BE2C (cell line): ENCODE measurements at regions not wholly inside any gene's neighbourhood (a gene's known extent, or its start where the extent isn't known, plus 50 kb on each side); places are given as distances from the start of the nearest gene placed in this dataset.

Source experiments
- DNase-seq: peaks from one replicate; pipeline ENCODE4 v3.0.0-alpha.2; 2020
- H3K27me3 ChIP-seq: fragments of 250-450 bp; sonication (Bioruptor Pico); 2 replicates; pipeline ENCODE4 v1.5.1; 2020; ENCODE audit warnings: mild to moderate bottlenecking
- H3K36me3 ChIP-seq: fragments of 250-450 bp; sonication (Bioruptor Pico); 2 replicates; pipeline ENCODE4 v1.5.1; 2020; ENCODE audit warnings: mild to moderate bottlenecking
- H3K4me1 ChIP-seq: fragments of 250-450 bp; sonication (Bioruptor Pico); 2 replicates; pipeline ENCODE4 v1.5.1; 2020
- H3K4me3 ChIP-seq: 2 replicates; pipeline ENCODE4 v1.5.1; 2011; ENCODE audit warnings: low read depth, low read length
- H3K9me3 ChIP-seq: fragments of 250-450 bp; sonication (Bioruptor Pico); 2 replicates; pipeline ENCODE4 v1.5.1; 2020
- CTCF ChIP-seq: IDR thresholded peaks from 2 replicates; pipeline ENCODE4 v1.5.1; 2012; ENCODE audit warnings: mild to moderate bottlenecking, low read depth, low read length

GRCh38 chr7:84612981-84613681, 418.5 kb upstream of the SEMA3A start:
- Histone ChIP-seq H3K4me1 (peaks cover 12% of the 10 kb centered on the region), H3K4me3 (no peak overlapping the region), H3K36me3 (no peaks in the 10 kb centered on the region), H3K27me3 (no peaks in the 10 kb centered on the region), H3K9me3 (no peaks in the 10 kb centered on the region)
- no peak for TF ChIP-seq CTCF
- no peak for DNase-seq

GRCh38 chr7:84611391-84611790, 416.8 kb upstream of the SEMA3A start:
- no peaks in the 10 kb centered on the region for H3K9me3 ChIP-seq
- no peaks in the 10 kb centered on the region for H3K36me3 ChIP-seq
- no peak for TF ChIP-seq CTCF
- peaks cover 12% of the 10 kb centered on the region for H3K4me1 ChIP-seq
- H3K4me3 ChIP-seq: no peak overlapping the region
- DNase-seq: no peak
- no peaks in the 10 kb centered on the region for H3K27me3 ChIP-seq

GRCh38 chr7:84610390-84610789, 415.8 kb upstream of the SEMA3A start:
- no peak overlapping the region for H3K4me3 ChIP-seq
- no peak for DNase-seq
- H3K27me3 ChIP-seq: no peaks in the 10 kb centered on the region
- no peaks in the 10 kb centered on the region for H3K9me3 ChIP-seq
- peaks cover 12% of the 10 kb centered on the region for H3K4me1 ChIP-seq
- TF ChIP-seq CTCF: no peak
- no peaks in the 10 kb centered on the region for H3K36me3 ChIP-seq

GRCh38 chr7:84605301-84605700, 410.7 kb upstream of the SEMA3A start:
- no peaks in the 10 kb centered on the region; the same call in 1 of the 2 replicates for H3K4me1 ChIP-seq
- no peaks in the 10 kb centered on the region for H3K36me3 ChIP-seq
- no peak for TF ChIP-seq CTCF
- H3K9me3 ChIP-seq: peaks cover 2% of the 10 kb centered on the region; the same call in 1 of the 2 replicates
- H3K4me3 ChIP-seq: no peak overlapping the region
- DNase-seq: no peak
- H3K27me3 ChIP-seq: no peaks in the 10 kb centered on the region

- Histone ChIP-seq H3K4me3 (no peak overlapping the region), H3K36me3 (no peaks in the 10 kb centered on the region), H3K4me1 (no peaks in the 10 kb centered on the region), H3K27me3 (no peaks in the 10 kb centered on the region), H3K9me3 (peaks cover 2% of the 10 kb centered on the region; the same call in 1 of the 2 replicates)
- no peak for TF ChIP-seq CTCF
- no peak for DNase-seq
Observed at GRCh38 chr7:84603545-84603944, 409.0 kb upstream of the SEMA3A start.

GRCh38 chr7:84595026-84595425, 400.4 kb upstream of the SEMA3A start:
- Histone ChIP-seq H3K4me1 (no peaks in the 10 kb centered on the region), H3K4me3 (no peak overlapping the region), H3K36me3 (no peaks in the 10 kb centered on the region), H3K9me3 (no peaks in the 10 kb centered on the region), H3K27me3 (no peaks in the 10 kb centered on the region)
- no peak for DNase-seq
- TF ChIP-seq CTCF: no peak
